OCI-LY7 (cell line): ENCODE measurements at regions not wholly inside any gene's neighbourhood (a gene's known extent, or its start where the extent isn't known, plus 50 kb on each side); places are given as distances from the start of the nearest gene placed in this dataset.

ENCODE experiments used
- BruUV-seq: library from RNA; stranded (reverse); fragments of 400-500 nt; replicated peaks from 2 replicates; lab custom pipeline; 2021; lab: Mats Ljungman, UMichigan
- CTCF ChIA-PET: fragments of 300-600 bp; sonication (Branson Sonifier 250); formaldehyde crosslinking; loops from one replicate; lab custom pipeline; 2022; ENCODE audit warnings: antibody characterized with exemption; ENCODE audit not compliant: unreplicated experiment; lab: Charles Lee
- POLR2A ChIA-PET: fragments of 300-600 bp; sonication (Branson Sonifier 250); formaldehyde crosslinking; loops from one replicate; lab custom pipeline; 2022; ENCODE audit warnings: antibody characterized with exemption; lab: Charles Lee
- DNase-seq: peaks from one replicate; pipeline ENCODE4 v3.0.0-alpha.2; 2015; ENCODE audit warnings: low spot score
- H2AFZ ChIP-seq: fragments of 200-600 bp; sonication (generic), shearing (Covaris generic); 2 replicates; pipeline ENCODE4 v1.6.1; 2014; ENCODE audit warnings: mild to moderate bottlenecking, antibody characterized with exemption, low read length, moderate library complexity
- H3K27ac ChIP-seq: fragments of 200-600 bp; sonication (generic); 2 replicates; pipeline ENCODE4 v1.5.1; 2014; ENCODE audit warnings: mixed run types, low read depth, mild to moderate bottlenecking, moderate library complexity, low read length, inconsistent platforms; ENCODE audit not compliant: poor library complexity, severe bottlenecking
- H3K36me3 ChIP-seq: fragments of 200-600 bp; sonication (generic); 2 replicates; pipeline ENCODE4 v1.6.1; 2014; ENCODE audit warnings: mild to moderate bottlenecking, antibody characterized with exemption, low read length, moderate library complexity, mixed read lengths; ENCODE audit not compliant: insufficient read depth
- H3K4me1 ChIP-seq: fragments of 200-600 bp; sonication (generic); 2 replicates; pipeline ENCODE4 v1.5.1; 2014; ENCODE audit warnings: mild to moderate bottlenecking, low read length; ENCODE audit not compliant: insufficient read depth, poor library complexity, severe bottlenecking
- H3K4me2 ChIP-seq: fragments of 200-600 bp; sonication (generic); 2 replicates; pipeline ENCODE4 v1.6.1; 2014; ENCODE audit warnings: mild to moderate bottlenecking, low read length
- H3K4me3 ChIP-seq: fragments of 200-600 bp; sonication (generic); 2 replicates; pipeline ENCODE4 v1.5.1; 2014; ENCODE audit warnings: mild to moderate bottlenecking, low read depth, low read length; ENCODE audit not compliant: poor library complexity, severe bottlenecking
- H3K79me2 ChIP-seq: fragments of 200-600 bp; sonication (generic); 2 replicates; pipeline ENCODE4 v1.6.1; 2016; ENCODE audit warnings: low read depth, mild to moderate bottlenecking, low read length, moderate library complexity, mixed read lengths; ENCODE audit not compliant: insufficient read depth
- H3K9me2 ChIP-seq: fragments of 200-600 bp; sonication (generic); 2 replicates; pipeline ENCODE4 v1.6.1; 2016; ENCODE audit warnings: mild to moderate bottlenecking, low read length, mixed read lengths; ENCODE audit not compliant: insufficient read depth
- H3K9me3 ChIP-seq: fragments of 200-600 bp; sonication (generic); 2 replicates; pipeline ENCODE4 v1.6.1; 2014; ENCODE audit warnings: mild to moderate bottlenecking, mixed run types, low read length, mixed read lengths
- H4K20me1 ChIP-seq: fragments of 200-600 bp; sonication (generic); 2 replicates; pipeline ENCODE4 v1.6.1; 2014; ENCODE audit warnings: mild to moderate bottlenecking, antibody characterized with exemption, low read length, moderate library complexity, mixed read lengths; ENCODE audit not compliant: insufficient read depth
- CTCF ChIP-seq: fragments of 200-600 bp; sonication (generic); conservative IDR thresholded peaks from 2 replicates; pipeline ENCODE4 v1.5.1; 2014; ENCODE audit warnings: mild to moderate bottlenecking, antibody characterized with exemption, low read length, moderate library complexity, mixed read lengths
- EZH2phosphoT487 ChIP-seq: fragments of 200-600 bp; sonication (generic); IDR thresholded peaks from 2 replicates; pipeline ENCODE4 v1.6.1; 2018; ENCODE audit warnings: low read depth, borderline replicate concordance, mild to moderate bottlenecking, mixed run types, antibody characterized with exemption, low read length, moderate library complexity, mixed read lengths
- intact Hi-C: fragments of 100-400 bp; cut with micrococcal nuclease; formaldehyde crosslinking; loops from one replicate; pipeline ENCODE4 v1.10.0; 2022; ENCODE audit not compliant: unreplicated experiment

DNA sequence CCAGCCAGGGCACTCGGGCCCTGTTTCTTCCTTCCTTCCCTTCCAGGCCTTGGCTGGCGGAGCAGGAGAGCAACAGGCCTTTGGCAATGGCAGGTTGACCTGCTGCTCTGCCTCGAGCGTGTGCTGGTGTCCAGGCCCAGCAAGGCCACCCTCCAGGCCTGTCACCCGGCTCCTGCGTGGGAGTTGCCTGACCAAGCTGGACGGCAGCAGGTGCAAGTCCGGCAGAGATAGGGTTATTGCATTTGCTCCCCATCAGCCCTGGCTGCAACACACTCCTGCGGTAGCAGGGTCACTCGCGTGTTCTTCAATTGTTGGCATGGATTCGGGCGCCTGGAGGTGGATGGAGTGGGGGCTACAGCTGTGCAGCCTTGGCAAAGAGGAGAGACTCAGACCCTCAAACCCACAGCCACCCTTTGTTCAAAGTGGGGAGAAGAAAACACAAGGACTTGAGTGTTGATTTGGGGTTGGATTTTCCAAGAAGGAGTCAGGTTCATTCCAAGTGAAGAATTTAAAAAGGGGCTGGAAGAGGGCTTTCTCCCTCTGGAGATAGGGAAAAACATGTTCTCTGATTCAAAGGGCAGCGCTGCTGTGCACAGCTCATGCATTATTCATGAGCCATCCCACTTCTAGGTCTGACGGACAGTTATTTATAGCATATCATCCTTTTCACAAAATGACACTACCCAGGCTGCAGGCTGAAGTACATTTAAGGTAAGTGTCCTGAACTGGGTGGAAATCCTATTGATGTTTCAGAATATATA is 64.2 kb upstream of the PITRM1 start:
- intact Hi-C loops: no loop called here
- Histone ChIP-seq H2AFZ (no peak overlapping the region), H3K36me3 (no peaks in the 10 kb centered on the region), H3K79me2 (no peaks in the 10 kb centered on the region), H4K20me1 (no peaks in the 10 kb centered on the region), H3K4me1 (no peaks in the 10 kb centered on the region), H3K9me2 (no peaks in the 10 kb centered on the region), H3K4me3 (no peak overlapping the region), H3K27ac (no peak overlapping the region), H3K9me3 (no peaks in the 10 kb centered on the region), H3K4me2 (no peak overlapping the region)
- BruUV-seq: no TSS peak
- ChIA-PET POLR2A (no interaction called here), CTCF (no interaction called here)
- no peak for DNase-seq
- TF ChIP-seq CTCF (no peak), EZH2phosphoT487 (no peak)

DNA sequence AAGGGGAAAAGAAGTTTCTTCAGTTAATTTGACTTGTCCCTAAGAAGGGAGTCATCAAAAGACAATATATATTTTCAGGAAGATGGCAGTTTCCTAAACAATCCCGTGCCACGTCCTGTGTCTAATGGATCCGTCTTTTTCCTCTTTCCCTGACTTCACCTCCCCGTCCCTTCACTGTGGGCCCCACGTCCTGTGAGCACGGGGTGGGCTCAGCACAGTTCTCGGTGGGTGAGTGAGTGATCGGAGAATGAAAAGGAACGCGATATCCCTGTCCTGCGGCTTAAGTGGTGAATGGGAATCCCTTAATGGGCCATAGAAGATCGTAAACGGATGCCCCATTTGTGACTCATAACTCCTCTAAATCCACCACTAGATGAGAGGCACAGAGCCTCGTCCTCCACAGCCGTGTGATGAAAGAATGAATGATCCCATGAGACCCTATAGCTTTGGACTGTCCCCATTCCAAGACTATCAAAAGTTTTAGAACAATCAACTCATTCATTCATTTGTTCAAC is 63.5 kb upstream of the PITRM1 start:
- H3K36me3 ChIP-seq: no peaks in the 10 kb centered on the region
- no peak overlapping the region for H3K4me2 ChIP-seq
- intact Hi-C loops: no loop called here
- no peak overlapping the region for H3K4me3 ChIP-seq
- H3K9me2 ChIP-seq: no peaks in the 10 kb centered on the region
- no peaks in the 10 kb centered on the region for H3K4me1 ChIP-seq
- ChIA-PET CTCF (no interaction called here), POLR2A (no interaction called here)
- TF ChIP-seq CTCF (no peak), EZH2phosphoT487 (no peak)
- no peak overlapping the region for H3K27ac ChIP-seq
- no peaks in the 10 kb centered on the region for H3K9me3 ChIP-seq
- H3K79me2 ChIP-seq: no peaks in the 10 kb centered on the region
- H2AFZ ChIP-seq: no peak overlapping the region
- BruUV-seq: no TSS peak
- no peak for DNase-seq
- H4K20me1 ChIP-seq: no peaks in the 10 kb centered on the region

DNA sequence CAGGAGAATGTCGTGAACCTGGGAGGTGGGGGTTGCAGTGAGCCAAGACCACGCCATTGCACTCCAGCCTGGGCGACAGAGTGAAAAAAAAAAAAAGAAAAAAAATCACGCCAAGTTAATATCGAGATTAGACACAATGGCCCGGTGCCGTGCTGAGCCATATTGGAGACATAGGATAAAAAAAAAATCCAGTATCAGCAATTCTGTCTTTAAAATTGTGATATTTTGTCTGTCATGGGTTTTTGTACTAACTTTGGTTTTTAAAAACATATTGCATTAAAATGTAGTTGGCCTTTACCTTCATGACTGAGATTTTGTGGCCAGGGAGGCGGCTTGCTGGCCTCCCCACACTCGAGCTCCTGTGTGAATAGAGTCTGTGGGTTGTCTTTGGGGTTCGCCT is 62.8 kb upstream of the PITRM1 start:
- intact Hi-C loops: no loop called here
- no peak for DNase-seq
- no peaks in the 10 kb centered on the region for H4K20me1 ChIP-seq
- no peaks in the 10 kb centered on the region for H3K79me2 ChIP-seq
- H3K36me3 ChIP-seq: no peaks in the 10 kb centered on the region
- ChIA-PET CTCF (no interaction called here), POLR2A (no interaction called here)
- H3K9me3 ChIP-seq: no peaks in the 10 kb centered on the region
- no peaks in the 10 kb centered on the region for H3K9me2 ChIP-seq
- H3K4me2 ChIP-seq: no peak overlapping the region
- no TSS peak for BruUV-seq
- H2AFZ ChIP-seq: no peak overlapping the region
- H3K27ac ChIP-seq: no peak overlapping the region
- H3K4me1 ChIP-seq: no peaks in the 10 kb centered on the region
- no peak overlapping the region for H3K4me3 ChIP-seq
- TF ChIP-seq EZH2phosphoT487: no peak
- no peak for TF ChIP-seq CTCF
